Activated naive CD4-positive, alpha-beta T cell treated with anti-CD3 and anti-CD28 coated beads, Interleukin-2, amount 50 U/mL, for 72 hours (primary cell): ENCODE measurements at regions not wholly inside any gene's neighbourhood (a gene's known extent, or its start where the extent isn't known, plus 50 kb on each side); places are given as distances from the start of the nearest gene placed in this dataset.

Experiments
- ATAC-seq, 2 donors: fragments of 150-1000 bp; cut with Tn5 transposase; 2 replicates each; pipeline ENCODE4 v1.10.0; 2021; ENCODE audit warnings: mild to moderate bottlenecking in 2 of 2, moderate library complexity in 2 of 2
- DNase-seq, 2 donors: peaks; one replicate each; pipeline ENCODE4 v3.0.0; 2021 to 2022; ENCODE audit warnings: low spot score in 2 of 2
- H3K27ac Mint-ChIP-seq, 2 donors: one replicate each; pipeline ENCODE4 v1.8.0; 2022; ENCODE audit warnings: mild to moderate bottlenecking in 2 of 2, mixed read lengths in 2 of 2
- H3K36me3 Mint-ChIP-seq, 2 donors: one replicate each; pipeline ENCODE4 v1.8.0; 2022; ENCODE audit warnings: mixed read lengths in 2 of 2
- H3K9me3 Mint-ChIP-seq, 2 donors: one replicate each; pipeline ENCODE4 v1.8.0; 2022; ENCODE audit warnings: mixed read lengths in 2 of 2

GRCh38 chr2:151063271-151063670, 198.4 kb downstream of the RBM43 start:
- ATAC-seq (no peak), DNase-seq (no peak)
- H3K9me3 Mint-ChIP-seq, result no peaks in the 10 kb centered on the region
- no peak overlapping the region for H3K27ac Mint-ChIP-seq
- no peaks in the 10 kb centered on the region for H3K36me3 Mint-ChIP-seq

DNA sequence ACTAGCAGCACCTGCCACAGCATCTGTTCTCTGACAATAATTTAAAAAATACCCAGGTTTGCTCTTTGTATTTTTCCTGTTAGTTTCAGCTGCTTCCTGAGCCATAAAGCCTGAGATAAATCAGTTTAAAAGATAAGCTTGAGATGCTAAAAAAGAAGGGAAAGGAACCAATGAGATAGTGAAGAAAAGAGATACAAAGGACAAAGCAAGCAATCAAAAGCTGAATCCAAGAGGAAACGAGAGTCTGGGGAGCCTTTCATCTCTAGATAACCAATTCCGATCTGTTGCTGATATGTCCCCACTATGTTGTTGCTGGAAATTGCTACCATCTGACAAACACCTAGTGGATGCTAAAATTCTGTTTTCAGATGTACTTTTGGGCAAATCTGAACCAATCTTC, 201.4 kb downstream of the RBM43 start:
- H3K27ac Mint-ChIP-seq, result no peak overlapping the region

GRCh38 chr2:151056870-151057269, 204.8 kb downstream of the RBM43 start:
- Mint-ChIP-seq H3K9me3 (no peaks in the 10 kb centered on the region), H3K27ac (no peak overlapping the region), H3K36me3 (no peaks in the 10 kb centered on the region)
- DNase-seq (no peak), ATAC-seq (no peak)

More for the DNA sequence above, 201.4 kb downstream of the RBM43 start:
- DNase-seq, result no peak
- Mint-ChIP-seq H3K9me3 (no peaks in the 10 kb centered on the region), H3K36me3 (no peaks in the 10 kb centered on the region)
- ATAC-seq, result no peak

DNA sequence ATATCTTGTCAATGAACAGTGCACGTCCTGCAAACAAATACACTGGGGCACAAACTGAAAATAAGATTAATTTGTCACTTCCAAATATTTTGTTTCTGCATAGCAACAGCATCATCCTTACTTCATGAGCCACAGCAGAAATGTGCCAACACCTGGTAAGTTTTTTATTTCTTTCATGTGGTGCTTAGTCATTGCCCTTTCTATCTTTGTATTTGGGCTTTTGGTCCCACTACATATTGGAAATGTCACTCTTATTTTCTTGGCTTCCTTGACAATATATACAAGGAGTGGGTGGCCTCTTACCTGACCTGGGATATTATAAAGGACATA, 208.0 kb downstream of the RBM43 start:
- H3K9me3 Mint-ChIP-seq, result no peaks in the 10 kb centered on the region
- DNase-seq (no peak), ATAC-seq (no peak)
- H3K27ac Mint-ChIP-seq, result no peak overlapping the region
- no peaks in the 10 kb centered on the region for H3K36me3 Mint-ChIP-seq

- H3K36me3 Mint-ChIP-seq, result no peaks in the 10 kb centered on the region
- no peaks in the 10 kb centered on the region for H3K9me3 Mint-ChIP-seq
- no peak for ATAC-seq
- no peak for DNase-seq
- no peak overlapping the region for H3K27ac Mint-ChIP-seq
Observed at GRCh38 chr2:151052850-151053660, 208.6 kb downstream of the RBM43 start.

DNA sequence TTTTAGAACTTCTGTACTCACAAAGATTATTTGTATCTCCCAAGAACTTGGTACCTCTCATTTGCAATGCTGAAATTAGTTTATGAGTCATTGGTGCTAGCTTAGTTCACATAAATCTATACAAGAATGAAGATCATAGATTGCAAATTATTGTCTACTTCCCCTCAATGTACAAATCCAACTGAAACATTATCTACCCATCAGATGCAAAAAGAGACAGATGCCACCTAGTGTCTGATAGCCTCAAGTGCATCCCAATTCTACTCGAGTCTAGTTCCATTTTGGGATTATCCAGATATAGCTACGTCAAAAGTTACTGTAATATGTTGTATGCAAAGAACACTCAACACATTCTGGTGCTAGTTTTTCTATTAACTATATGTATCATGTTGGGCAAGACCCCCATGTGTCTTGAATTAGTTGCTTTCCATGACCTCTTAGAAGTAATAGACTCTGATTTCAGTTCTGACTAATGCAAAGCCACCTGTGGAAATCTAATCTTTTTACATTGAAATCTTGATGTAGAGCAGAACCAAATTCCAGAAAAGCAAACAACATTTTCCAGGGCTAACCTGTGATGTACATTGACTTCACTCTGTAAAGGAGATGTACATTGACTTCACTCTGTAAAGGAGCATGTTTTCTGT, 210.0 kb downstream of the RBM43 start:
- ATAC-seq (peak; percentile 18 to 47), DNase-seq (peak in 1 of 2 donors; percentile 22)
- Mint-ChIP-seq H3K9me3 (no peaks in the 10 kb centered on the region), H3K36me3 (no peaks in the 10 kb centered on the region), H3K27ac (no peak overlapping the region)

DNA sequence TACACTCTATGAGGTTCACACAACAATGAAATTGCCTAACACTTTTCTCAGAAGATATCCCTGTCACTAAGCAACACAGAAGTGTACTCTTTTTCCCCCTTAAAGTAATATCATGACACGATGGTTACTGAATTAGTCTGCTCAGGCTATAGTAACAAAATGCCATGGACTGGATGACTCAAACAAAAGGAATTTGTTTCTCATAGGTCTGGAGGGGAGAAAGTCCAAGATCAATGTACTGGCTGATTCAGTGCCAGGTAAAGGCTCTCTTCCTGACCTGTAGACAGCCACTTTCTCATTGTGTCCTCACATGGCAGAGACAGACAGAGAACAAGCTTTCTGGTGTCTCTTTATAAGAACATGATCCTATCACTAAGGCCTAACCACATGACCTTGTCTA, 211.9 kb downstream of the RBM43 start:
- Mint-ChIP-seq H3K9me3 (no peaks in the 10 kb centered on the region), H3K36me3 (no peaks in the 10 kb centered on the region), H3K27ac (no peak overlapping the region)
- no peak for ATAC-seq
- no peak for DNase-seq

DNA sequence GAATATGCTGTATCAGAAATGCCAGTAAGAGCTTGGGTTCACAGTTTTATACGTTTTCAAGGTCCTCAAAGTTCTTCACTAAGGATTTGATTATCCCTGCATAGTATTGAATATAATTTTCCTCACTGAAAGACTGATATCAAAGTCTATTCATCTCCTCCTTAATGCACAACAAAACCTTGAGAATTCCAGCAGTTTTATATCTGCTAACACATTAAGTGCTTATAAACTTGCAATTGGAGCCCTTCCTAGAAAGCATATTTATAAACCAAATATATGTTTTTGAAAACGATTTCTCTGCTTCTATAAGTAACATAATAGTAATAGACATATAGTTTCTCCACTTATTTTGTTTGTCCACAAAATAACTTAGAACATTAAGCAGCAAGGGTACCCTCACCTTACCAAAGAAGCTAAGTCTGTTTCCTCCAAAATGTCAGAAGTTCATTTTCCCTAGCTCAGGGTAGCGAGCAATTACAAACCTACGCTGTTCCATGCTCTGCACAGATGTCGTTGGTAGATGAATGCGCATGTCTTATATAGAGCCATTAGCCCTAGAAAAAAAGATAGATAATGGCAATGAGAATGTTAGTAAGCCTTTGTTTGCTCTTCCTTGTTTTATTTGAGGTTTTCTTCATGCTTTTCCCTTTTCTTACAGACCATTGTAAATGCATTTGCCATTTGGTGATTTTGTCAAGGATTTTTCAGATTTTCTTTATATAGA, 213.2 kb downstream of the RBM43 start:
- Mint-ChIP-seq H3K36me3 (no peaks in the 10 kb centered on the region), H3K27ac (no peak overlapping the region), H3K9me3 (no peaks in the 10 kb centered on the region)
- ATAC-seq (no peak), DNase-seq (no peak)

DNA sequence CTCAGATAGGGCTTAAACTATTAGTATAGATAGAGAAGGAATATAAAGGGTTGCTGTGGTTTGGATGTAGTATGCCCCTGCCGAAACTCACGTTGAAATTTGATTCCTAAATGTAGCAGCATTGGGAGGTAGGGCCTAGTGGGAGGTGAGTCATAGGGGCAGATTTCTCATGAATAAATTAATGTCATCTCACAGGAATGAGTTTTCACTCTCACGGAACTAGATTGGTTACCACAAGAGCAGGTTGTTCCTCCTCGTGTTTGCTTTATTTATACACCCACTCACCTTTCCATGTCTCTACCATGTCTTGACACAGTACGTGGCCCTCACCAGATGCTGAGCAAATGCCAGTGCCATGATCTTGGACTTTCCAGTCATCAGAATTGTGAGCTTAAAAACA, 218.2 kb downstream of the RBM43 start:
- ATAC-seq, result no peak
- DNase-seq, result no peak
- Mint-ChIP-seq H3K9me3 (no peaks in the 10 kb centered on the region), H3K36me3 (no peaks in the 10 kb centered on the region), H3K27ac (no peak overlapping the region)

GRCh38 chr2:151042964-151043363, 218.7 kb downstream of the RBM43 start:
- no peaks in the 10 kb centered on the region for H3K36me3 Mint-ChIP-seq
- H3K9me3 Mint-ChIP-seq, result no peaks in the 10 kb centered on the region
- ATAC-seq (no peak), DNase-seq (no peak)
- no peak overlapping the region for H3K27ac Mint-ChIP-seq

GRCh38 chr2:151040039-151040438, 221.6 kb downstream of the RBM43 start:
- Mint-ChIP-seq H3K9me3 (no peaks in the 10 kb centered on the region), H3K36me3 (no peaks in the 10 kb centered on the region), H3K27ac (no peak overlapping the region)
- ATAC-seq (no peak), DNase-seq (no peak)

- DNase-seq (no peak), ATAC-seq (no peak)
- no peaks in the 10 kb centered on the region for H3K36me3 Mint-ChIP-seq
- H3K27ac Mint-ChIP-seq, result no peak overlapping the region
- no peaks in the 10 kb centered on the region for H3K9me3 Mint-ChIP-seq
Observed at GRCh38 chr2:151038516-151038915, 223.1 kb downstream of the RBM43 start.

DNA sequence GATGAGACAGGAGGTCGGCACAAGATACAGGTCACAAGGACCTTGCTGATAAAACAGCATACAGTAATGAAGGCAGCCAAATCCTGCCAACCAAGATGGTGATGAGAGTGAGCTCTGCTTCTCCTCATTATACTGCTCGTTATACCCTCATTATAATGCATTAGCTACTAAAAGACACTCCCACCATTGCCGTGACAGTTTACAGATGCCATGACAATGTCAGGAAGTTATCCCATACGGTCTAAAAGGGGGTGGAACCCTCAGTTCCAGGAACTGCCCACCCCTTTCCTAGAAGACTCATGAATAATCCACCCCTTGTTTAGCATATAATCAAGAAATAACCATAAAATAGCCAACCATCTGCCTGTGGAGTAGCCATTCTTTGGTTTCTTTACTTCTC, 224.2 kb downstream of the RBM43 start:
- H3K27ac Mint-ChIP-seq, result no peak overlapping the region
- no peaks in the 10 kb centered on the region for H3K36me3 Mint-ChIP-seq
- ATAC-seq (no peak), DNase-seq (no peak)
- H3K9me3 Mint-ChIP-seq, result no peaks in the 10 kb centered on the region

- no peak overlapping the region for H3K27ac Mint-ChIP-seq
- DNase-seq (no peak), ATAC-seq (no peak)
- H3K9me3 Mint-ChIP-seq, result no peaks in the 10 kb centered on the region
- H3K36me3 Mint-ChIP-seq, result no peaks in the 10 kb centered on the region
Observed at GRCh38 chr2:151033271-151034248, 228.1 kb downstream of the RBM43 start.

DNA sequence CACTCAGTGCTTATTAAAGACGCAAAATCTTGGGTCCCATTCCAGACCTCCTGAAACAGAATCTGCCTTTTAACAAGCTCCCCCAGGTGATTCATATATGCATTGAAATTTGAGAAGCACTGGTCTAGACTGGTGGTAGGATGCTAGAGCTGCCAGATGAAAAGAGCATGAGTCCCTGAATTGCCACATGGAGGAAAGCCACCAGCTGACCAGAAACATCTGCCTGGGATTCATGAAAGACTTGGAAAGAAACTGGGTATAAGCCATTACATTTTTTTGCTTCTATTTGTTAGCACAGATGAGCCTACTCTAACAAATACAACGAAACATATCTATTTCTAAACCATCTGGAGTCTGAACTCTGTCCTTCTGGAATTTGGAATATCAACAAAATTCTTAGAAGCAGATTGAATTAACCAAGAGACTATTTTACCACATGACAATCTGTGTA, 228.9 kb downstream of the RBM43 start:
- DNase-seq, result no peak
- Mint-ChIP-seq H3K9me3 (no peaks in the 10 kb centered on the region), H3K36me3 (no peaks in the 10 kb centered on the region), H3K27ac (no peak overlapping the region)
- no peak for ATAC-seq

DNA sequence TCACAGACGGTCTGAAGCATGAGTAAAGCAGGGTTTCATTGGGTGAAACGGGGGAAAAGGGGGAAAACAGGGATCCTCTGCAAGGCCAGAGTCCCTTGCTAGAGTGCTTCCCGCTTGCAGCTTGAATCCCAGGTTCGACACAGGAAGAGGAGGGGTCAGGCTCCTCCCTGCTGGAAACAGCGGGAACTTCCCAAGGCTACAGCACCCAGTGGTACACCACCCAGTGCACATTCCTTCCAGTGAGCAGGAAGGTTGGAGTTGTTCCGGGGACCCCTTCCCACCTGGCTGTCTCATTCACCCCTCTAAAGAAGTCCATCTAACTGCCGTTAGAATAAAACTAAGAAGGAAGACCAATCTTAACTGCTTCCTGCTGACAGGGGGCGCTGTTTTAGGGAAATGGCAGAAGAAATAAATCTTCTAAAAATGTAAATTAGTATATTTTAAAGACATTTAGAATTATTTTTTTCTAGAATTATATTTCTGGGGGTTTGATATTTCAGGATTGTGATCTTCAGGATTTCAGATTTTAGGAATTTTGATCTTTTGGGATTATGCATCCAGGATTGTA, 230.9 kb downstream of the RBM43 start:
- no peak overlapping the region for H3K27ac Mint-ChIP-seq
- ATAC-seq (no peak), DNase-seq (peak in 1 of 2 donors; percentile 5)
- no peaks in the 10 kb centered on the region for H3K9me3 Mint-ChIP-seq
- no peaks in the 10 kb centered on the region for H3K36me3 Mint-ChIP-seq
